H1 (cell line): ENCODE measurements at regions not wholly inside any gene's neighbourhood (a gene's known extent, or its start where the extent isn't known, plus 50 kb on each side); places are given as distances from the start of the nearest gene placed in this dataset.

ENCODE experiments used
- ATF2 ChIP-seq: IDR thresholded peaks from 2 replicates; pipeline ENCODE4 v1.6.1; 2012; ENCODE audit warnings: low read length, inconsistent platforms

GRCh38 chr9:36471359-36471758 is 71.3 kb upstream of the RNF38 start (continued):
- TF ChIP-seq ATF2: no peak
